ENCODE measurements at regions not wholly inside any gene's neighbourhood (a gene's known extent, or its start where the extent isn't known, plus 50 kb on each side); places are given as distances from the start of the nearest gene placed in this dataset.
"Not testable (repeated sequence)": the region's sequence is repeated elsewhere in the genome, so short reads cannot be mapped to it uniquely, and the experiment has no call there.

DNA sequence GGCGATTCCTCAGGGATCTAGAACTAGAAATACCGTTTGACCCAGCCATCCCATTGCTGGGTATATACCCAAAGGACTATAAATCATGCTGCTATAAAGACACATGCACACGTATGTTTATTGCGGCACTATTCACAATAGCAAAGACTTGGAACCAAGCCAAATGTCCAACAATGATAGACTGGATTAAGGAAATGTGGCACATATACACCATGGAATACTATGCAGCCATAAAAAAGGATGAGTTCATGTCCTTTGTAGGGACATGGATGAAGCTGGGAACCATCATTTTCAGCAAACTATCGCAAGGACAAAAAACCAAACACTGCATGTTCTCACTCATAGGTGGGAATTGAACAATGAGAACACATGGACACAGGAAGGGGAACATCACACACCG is 311.1 kb downstream of the PTGER3 start:
- TF ChIP-seq, protein P1, sequence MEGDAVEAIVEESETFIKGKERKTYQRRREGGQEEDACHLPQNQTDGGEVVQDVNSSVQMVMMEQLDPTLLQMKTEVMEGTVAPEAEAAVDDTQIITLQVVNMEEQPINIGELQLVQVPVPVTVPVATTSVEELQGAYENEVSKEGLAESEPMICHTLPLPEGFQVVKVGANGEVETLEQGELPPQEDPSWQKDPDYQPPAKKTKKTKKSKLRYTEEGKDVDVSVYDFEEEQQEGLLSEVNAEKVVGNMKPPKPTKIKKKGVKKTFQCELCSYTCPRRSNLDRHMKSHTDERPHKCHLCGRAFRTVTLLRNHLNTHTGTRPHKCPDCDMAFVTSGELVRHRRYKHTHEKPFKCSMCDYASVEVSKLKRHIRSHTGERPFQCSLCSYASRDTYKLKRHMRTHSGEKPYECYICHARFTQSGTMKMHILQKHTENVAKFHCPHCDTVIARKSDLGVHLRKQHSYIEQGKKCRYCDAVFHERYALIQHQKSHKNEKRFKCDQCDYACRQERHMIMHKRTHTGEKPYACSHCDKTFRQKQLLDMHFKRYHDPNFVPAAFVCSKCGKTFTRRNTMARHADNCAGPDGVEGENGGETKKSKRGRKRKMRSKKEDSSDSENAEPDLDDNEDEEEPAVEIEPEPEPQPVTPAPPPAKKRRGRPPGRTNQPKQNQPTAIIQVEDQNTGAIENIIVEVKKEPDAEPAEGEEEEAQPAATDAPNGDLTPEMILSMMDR (IDR thresholded peaks at IDR 0.05), result not testable (repeated sequence)
- not testable (repeated sequence) for TF ChIP-seq POLR2A (IDR thresholded peaks at IDR 0.05)
